Caco-2 (cell line): ENCODE measurements at regions not wholly inside any gene's neighbourhood (a gene's known extent, or its start where the extent isn't known, plus 50 kb on each side); places are given as distances from the start of the nearest gene placed in this dataset.
"Not testable (repeated sequence)": the region's sequence is repeated elsewhere in the genome, so short reads cannot be mapped to it uniquely, and the experiment has no call there.

ENCODE experiments used
- BruUV-seq: library from RNA; stranded (reverse); fragments of 400-500 nt; replicated peaks from 2 replicates; lab custom pipeline; 2021; lab: Mats Ljungman, UMichigan
- CTCF ChIA-PET: fragments of 300-600 bp; sonication (Branson Sonifier 250); formaldehyde crosslinking; loops from one replicate; lab custom pipeline; 2022; ENCODE audit warnings: antibody characterized with exemption; lab: Charles Lee
- POLR2A ChIA-PET: fragments of 300-600 bp; sonication (Branson Sonifier 250); formaldehyde crosslinking; loops from one replicate; lab custom pipeline; 2022; ENCODE audit warnings: antibody characterized with exemption; lab: Charles Lee
- DNase-seq, 2 experiments: peaks; one replicate each; pipeline versions ENCODE4 v3.0.0 to v3.0.0-alpha.2; 2020 to 2022
- H3K27me3 ChIP-seq: replicated peaks from 2 replicates; pipeline ENCODE4 v1.6.0; 2011; ENCODE audit warnings: low read length; ENCODE audit not compliant: control insufficient read depth, insufficient read depth
- H3K36me3 ChIP-seq: 2 replicates; pipeline ENCODE4 v1.5.1; 2011; ENCODE audit warnings: low read length; ENCODE audit not compliant: control insufficient read depth, insufficient read depth
- H3K4me1 ChIP-seq: fragments of 250-450 bp; sonication (Bioruptor Pico); 2 replicates; pipeline ENCODE4 v1.5.1; 2020; ENCODE audit warnings: mild to moderate bottlenecking
- H3K4me3 ChIP-seq: 2 replicates; pipeline ENCODE4 v1.5.1; 2011; ENCODE audit warnings: low read depth, mild to moderate bottlenecking, control low read depth, low read length
- H3K9me3 ChIP-seq: fragments of 250-450 bp; sonication (Bioruptor Pico); 2 replicates; pipeline ENCODE4 v1.5.1; 2020; ENCODE audit warnings: mild to moderate bottlenecking, moderate library complexity
- H3K27ac Mint-ChIP-seq: one replicate; pipeline ENCODE4 v1.8.0; 2022; ENCODE audit warnings: mixed read lengths; ENCODE audit not compliant: unreplicated experiment
- H3K27me3 Mint-ChIP-seq: one replicate; pipeline ENCODE4 v1.8.0; 2022; ENCODE audit warnings: mixed read lengths; ENCODE audit not compliant: insufficient read depth, unreplicated experiment
- H3K36me3 Mint-ChIP-seq: one replicate; pipeline ENCODE4 v1.8.0; 2022; ENCODE audit warnings: mild to moderate bottlenecking, mixed read lengths; ENCODE audit not compliant: insufficient read depth, unreplicated experiment
- H3K4me1 Mint-ChIP-seq: one replicate; pipeline ENCODE4 v1.8.0; 2022; ENCODE audit warnings: low read depth, mixed read lengths; ENCODE audit not compliant: unreplicated experiment
- H3K4me3 Mint-ChIP-seq: one replicate; pipeline ENCODE4 v1.8.0; 2022; ENCODE audit warnings: mild to moderate bottlenecking, moderate library complexity, mixed read lengths; ENCODE audit not compliant: unreplicated experiment
- H3K9me3 Mint-ChIP-seq: one replicate; pipeline ENCODE4 v1.8.0; 2022; ENCODE audit warnings: mixed read lengths; ENCODE audit not compliant: unreplicated experiment
- intact Hi-C: fragments of 100-400 bp; cut with micrococcal nuclease; formaldehyde crosslinking; loops from one replicate; pipeline ENCODE4 v1.10.0; 2022; ENCODE audit not compliant: unreplicated experiment
- TF ChIP-seq, protein P1 (sequence below), 2 experiments: fragments of 200-600 bp in 1 of 2; IDR thresholded peaks; 1 replicate in 1 of 2; 2 replicates in 1 of 2; pipeline versions ENCODE4 v1.5.1 to v1.8.0; 2011 to 2022; ENCODE audit warnings: antibody characterized with exemption in 1 of 2, control low read depth in 1 of 2, inconsistent platforms in 1 of 2, low read depth in 1 of 2, low read length in 1 of 2, mild to moderate bottlenecking in 1 of 2, moderate library complexity in 1 of 2; ENCODE audit not compliant: insufficient read depth in 1 of 2, severe bottlenecking in 1 of 2, unreplicated experiment in 1 of 2

DNA sequence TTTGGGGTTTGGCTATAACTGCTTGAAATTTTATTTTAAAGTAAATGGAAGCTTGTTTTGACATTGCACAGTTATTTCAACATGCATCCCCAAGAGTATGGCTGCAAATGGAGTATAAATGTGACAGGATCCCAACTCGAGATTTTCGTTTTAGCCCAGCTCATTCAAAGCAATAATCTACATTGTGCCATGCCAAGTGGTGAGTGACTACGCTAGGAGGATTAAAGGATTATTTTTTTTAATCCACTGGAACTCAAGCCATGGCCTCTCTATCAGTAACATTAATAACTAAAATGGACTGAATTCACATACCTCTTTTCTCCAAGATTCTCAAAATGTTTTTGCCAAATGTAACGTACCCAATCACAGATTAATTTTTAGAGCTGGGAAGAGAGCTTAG is 60.6 kb upstream of the AUTS2 start:
- no peaks in the 10 kb centered on the region for H3K4me1 Mint-ChIP-seq
- no peak overlapping the region for H3K27ac Mint-ChIP-seq
- Histone ChIP-seq H3K4me1 (no peaks in the 10 kb centered on the region), H3K9me3 (no peaks in the 10 kb centered on the region), H3K27me3 (no peaks in the 10 kb centered on the region), H3K4me3 (no peak overlapping the region), H3K36me3 (no peaks in the 10 kb centered on the region)
- ChIA-PET CTCF (no interaction called here), POLR2A (no interaction called here)
- H3K36me3 Mint-ChIP-seq, result no peaks in the 10 kb centered on the region
- H3K4me3 Mint-ChIP-seq, result no peak overlapping the region
- TF ChIP-seq, protein P1, sequence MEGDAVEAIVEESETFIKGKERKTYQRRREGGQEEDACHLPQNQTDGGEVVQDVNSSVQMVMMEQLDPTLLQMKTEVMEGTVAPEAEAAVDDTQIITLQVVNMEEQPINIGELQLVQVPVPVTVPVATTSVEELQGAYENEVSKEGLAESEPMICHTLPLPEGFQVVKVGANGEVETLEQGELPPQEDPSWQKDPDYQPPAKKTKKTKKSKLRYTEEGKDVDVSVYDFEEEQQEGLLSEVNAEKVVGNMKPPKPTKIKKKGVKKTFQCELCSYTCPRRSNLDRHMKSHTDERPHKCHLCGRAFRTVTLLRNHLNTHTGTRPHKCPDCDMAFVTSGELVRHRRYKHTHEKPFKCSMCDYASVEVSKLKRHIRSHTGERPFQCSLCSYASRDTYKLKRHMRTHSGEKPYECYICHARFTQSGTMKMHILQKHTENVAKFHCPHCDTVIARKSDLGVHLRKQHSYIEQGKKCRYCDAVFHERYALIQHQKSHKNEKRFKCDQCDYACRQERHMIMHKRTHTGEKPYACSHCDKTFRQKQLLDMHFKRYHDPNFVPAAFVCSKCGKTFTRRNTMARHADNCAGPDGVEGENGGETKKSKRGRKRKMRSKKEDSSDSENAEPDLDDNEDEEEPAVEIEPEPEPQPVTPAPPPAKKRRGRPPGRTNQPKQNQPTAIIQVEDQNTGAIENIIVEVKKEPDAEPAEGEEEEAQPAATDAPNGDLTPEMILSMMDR (IDR thresholded peaks at IDR 0.05; ENCODE audit: insufficient read depth in 1 of 2, low read depth in 1 of 2, low read length in 1 of 2, severe bottlenecking in 1 of 2, unreplicated experiment in 1 of 2), result no peak
- peaks cover 3% of the 10 kb centered on the region for H3K27me3 Mint-ChIP-seq
- no peaks in the 10 kb centered on the region for H3K9me3 Mint-ChIP-seq
- intact Hi-C loops, result no loop called here
- no TSS peak for BruUV-seq
- no peak for DNase-seq

DNA sequence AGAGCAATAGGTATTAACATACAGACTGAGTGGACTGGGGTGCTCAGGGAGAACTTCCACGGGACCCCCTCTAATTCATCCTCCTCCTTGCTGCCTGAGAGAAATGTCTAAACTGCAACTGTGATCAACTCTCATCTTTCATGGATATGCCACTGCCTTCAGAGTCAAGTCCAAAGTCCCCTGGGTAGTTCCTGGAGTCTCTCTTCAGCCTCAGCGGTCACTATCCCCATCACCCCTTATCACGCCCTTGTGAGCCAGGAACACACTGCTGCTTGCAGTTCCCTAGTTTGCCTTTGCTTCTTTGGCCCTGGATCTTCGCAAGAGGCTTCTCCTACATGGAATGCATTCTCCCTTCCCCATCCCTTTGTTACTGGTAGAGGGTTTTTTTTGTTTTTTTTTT is 58.7 kb upstream of the AUTS2 start:
- Mint-ChIP-seq H3K27me3 (no peaks in the 10 kb centered on the region), H3K27ac (no peak overlapping the region), H3K36me3 (no peaks in the 10 kb centered on the region), H3K9me3 (no peaks in the 10 kb centered on the region), H3K4me1 (no peaks in the 10 kb centered on the region), H3K4me3 (no peak overlapping the region)
- TF ChIP-seq, protein P1 (IDR thresholded peaks at IDR 0.05; ENCODE audit: insufficient read depth in 1 of 2, low read depth in 1 of 2, low read length in 1 of 2, severe bottlenecking in 1 of 2, unreplicated experiment in 1 of 2), result no peak
- Histone ChIP-seq H3K27me3 (no peaks in the 10 kb centered on the region), H3K9me3 (no peaks in the 10 kb centered on the region), H3K36me3 (no peaks in the 10 kb centered on the region), H3K4me1 (no peaks in the 10 kb centered on the region), H3K4me3 (no peak overlapping the region)
- BruUV-seq, result no TSS peak
- no peak for DNase-seq
- intact Hi-C loops, result no loop called here
- ChIA-PET CTCF (no interaction called here), POLR2A (no interaction called here)

DNA sequence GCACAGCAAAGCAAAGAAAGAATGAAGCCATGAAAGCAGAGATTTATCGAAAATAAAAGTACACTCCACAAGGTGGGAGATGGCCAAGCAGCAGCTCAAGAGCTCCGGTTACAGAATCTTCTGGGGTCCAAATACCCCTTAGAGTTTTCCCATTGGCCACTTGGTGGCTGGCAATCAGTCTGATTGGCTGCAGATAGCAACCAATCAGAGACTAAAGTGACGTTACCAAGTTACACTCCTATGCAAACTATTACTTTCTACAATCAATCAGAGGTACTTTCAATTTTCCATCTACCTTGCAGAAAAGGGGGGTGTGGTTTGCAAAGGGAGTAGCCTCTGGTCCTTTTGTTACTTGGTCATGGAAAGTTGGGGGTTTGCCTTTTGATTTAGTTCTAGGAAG is 58.0 kb upstream of the AUTS2 start:
- Mint-ChIP-seq H3K4me3 (no peak overlapping the region), H3K36me3 (no peaks in the 10 kb centered on the region), H3K27ac (no peak overlapping the region), H3K27me3 (no peaks in the 10 kb centered on the region), H3K9me3 (no peaks in the 10 kb centered on the region), H3K4me1 (no peaks in the 10 kb centered on the region)
- CTCF ChIA-PET, result no interaction called here
- no peaks in the 10 kb centered on the region for H3K4me1 ChIP-seq
- no peaks in the 10 kb centered on the region for H3K36me3 ChIP-seq
- no peaks in the 10 kb centered on the region for H3K27me3 ChIP-seq
- POLR2A ChIA-PET, result no interaction called here
- no peak for DNase-seq
- intact Hi-C loops, result loop anchor here (10.0 kb wide), 1 partner anchor 285 kb away; no protein-coding TSS in a partner anchor
- no peaks in the 10 kb centered on the region for H3K9me3 ChIP-seq
- H3K4me3 ChIP-seq, result no peak overlapping the region
- no TSS peak for BruUV-seq
- TF ChIP-seq, protein P1 (IDR thresholded peaks at IDR 0.05; ENCODE audit: insufficient read depth in 1 of 2, low read depth in 1 of 2, low read length in 1 of 2, severe bottlenecking in 1 of 2, unreplicated experiment in 1 of 2), result no peak

DNA sequence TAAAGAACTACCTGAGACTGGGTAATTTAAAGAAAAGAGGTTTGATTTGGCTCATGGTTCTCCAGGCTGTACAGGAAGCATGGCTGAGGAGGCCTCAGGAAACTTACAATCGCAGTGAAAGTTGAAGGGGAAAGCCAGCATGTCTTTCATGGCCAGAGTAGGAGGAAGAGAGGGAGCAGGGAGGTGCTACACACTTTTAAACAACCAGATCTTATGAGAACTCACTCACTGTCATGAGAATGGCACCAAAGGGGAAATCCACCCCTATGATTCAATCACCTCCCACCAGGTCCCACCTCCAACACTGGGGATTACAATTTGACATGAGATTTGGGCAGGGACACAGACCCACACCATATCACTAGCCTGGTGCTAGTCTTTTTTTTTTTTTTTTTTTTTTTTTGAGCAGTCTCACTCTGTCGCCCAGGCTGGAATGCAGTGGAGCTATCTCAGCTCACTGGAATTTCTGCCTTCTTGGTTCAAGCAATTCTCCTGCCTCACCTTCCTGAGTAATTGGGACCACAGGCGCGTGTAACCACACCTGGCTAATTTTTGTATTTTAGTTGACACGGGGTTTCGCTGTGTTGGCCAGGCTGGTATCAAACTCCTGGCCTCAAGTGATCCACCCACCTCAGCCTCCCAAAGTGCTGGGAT is 56.4 kb upstream of the AUTS2 start:
- H3K4me1 Mint-ChIP-seq, CTCF ChIA-PET, H3K36me3 ChIP-seq, H3K27me3 ChIP-seq, H3K27ac Mint-ChIP-seq, H3K9me3 Mint-ChIP-seq, H3K4me3 Mint-ChIP-seq, BruUV-seq, H3K9me3 ChIP-seq, H3K27me3 Mint-ChIP-seq, DNase-seq, H3K36me3 Mint-ChIP-seq, POLR2A ChIA-PET, H3K4me1 ChIP-seq, H3K4me3 ChIP-seq: not testable (repeated sequence)
- intact Hi-C loops, result loop anchor here (10.0 kb wide), 1 partner anchor 283 kb away; no protein-coding TSS in a partner anchor
